HG03469 (cell line): ENCODE measurements at regions not wholly inside any gene's neighbourhood (a gene's known extent, or its start where the extent isn't known, plus 50 kb on each side); places are given as distances from the start of the nearest gene placed in this dataset.

ENCODE experiments used
- ATAC-seq: cut with Tn5 transposase; IDR thresholded peaks from one replicate; pipeline ENCODE4 v1.9.1; 2021; ENCODE audit warnings: mild to moderate bottlenecking, moderate library complexity, moderate number of reproducible peaks; ENCODE audit not compliant: unreplicated experiment

GRCh38 chr4:36704289-36704688 is 422.9 kb downstream of the DTHD1 start:
- no peak for ATAC-seq

DNA sequence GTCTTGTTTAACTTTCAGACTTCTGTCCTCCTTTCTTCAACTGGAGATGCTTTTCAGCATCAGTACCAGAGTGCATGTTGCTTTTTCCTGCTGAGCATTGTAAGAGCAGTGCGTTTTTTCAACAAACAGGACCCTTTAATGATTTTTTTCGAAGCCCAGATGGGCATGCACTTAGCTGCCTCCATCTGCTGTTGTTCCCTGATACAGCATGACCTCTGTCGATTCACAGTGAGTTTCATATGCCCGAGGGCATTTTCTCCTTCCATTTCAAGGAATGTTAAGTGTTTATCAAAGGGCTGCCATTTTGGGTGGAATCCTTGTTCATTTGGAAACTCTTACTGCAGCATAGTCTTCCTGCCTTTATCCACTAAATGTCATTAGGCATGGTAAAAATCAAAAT is 428.6 kb downstream of the DTHD1 start:
- no peak for ATAC-seq

GRCh38 chr4:36712013-36712412 is 430.6 kb downstream of the DTHD1 start:
- no peak for ATAC-seq

DNA sequence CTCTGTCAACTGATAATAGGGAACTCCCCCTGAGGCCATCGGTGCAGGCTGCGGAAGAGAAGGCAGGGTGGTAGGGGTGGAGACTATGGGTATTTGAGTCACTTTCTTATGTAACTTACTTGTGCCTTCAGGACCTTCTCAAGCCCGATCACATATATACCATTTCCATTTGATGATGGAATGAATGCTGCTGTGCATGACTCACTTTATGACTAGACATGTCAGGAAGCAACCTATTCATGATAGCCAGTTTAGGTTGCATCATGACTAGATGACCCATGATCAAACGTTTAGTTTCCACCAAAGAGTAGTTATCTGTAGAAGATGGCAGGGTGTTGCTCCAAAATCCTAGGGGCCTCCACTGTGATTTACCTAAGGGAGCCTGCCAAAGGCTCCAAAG is 435.5 kb downstream of the DTHD1 start:
- no peak for ATAC-seq

- ATAC-seq = no peak
Observed at GRCh38 chr4:36719425-36719824, 438.0 kb downstream of the DTHD1 start.

- no peak for ATAC-seq
Observed at GRCh38 chr4:36722986-36723385, 441.6 kb downstream of the DTHD1 start.

DNA sequence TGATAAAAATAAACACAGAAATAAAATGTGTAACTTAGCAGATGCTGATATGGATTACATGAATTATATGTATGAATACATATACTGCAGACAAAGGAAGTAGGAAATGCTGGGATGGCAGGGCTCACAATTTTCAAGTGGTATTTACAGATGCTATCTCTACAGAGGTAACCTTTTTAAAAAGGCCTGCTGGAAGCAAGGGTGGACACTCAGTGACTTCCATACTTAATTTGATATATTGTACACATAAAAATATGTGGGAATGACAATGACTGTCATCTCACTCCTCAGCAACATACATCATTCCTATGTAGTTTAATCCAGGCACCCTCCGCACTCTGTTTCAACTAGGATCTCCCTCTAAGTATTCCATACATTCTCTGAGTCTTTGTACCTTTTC is 452.9 kb downstream of the DTHD1 start:
- no peak for ATAC-seq

DNA sequence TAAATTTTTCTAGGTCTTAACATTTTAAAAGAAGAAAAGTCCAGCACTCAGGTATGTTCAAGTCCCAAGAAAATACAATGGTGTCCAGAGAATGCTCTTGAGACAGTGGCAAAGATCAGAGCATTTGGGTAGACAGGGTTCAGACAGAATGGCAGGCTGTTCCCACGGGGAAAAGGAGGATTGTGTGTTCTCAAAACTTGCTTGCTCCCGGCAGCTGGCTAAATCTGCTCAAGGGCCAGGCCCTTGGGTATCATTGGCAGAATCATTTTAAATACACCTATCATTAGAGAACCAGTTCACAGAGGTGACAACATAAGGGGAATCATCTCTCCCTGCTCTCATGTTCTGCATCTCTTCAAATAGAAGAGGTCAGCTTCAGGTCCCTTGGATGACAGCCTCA is 456.3 kb downstream of the DTHD1 start:
- ATAC-seq = no peak

- no peak for ATAC-seq
Observed at GRCh38 chr4:36740796-36741310, 459.4 kb downstream of the DTHD1 start.

- no peak for ATAC-seq
Observed at GRCh38 chr4:36747277-36748129, 466.1 kb downstream of the DTHD1 start.

- no peak for ATAC-seq
Observed at GRCh38 chr4:36753048-36753447, 471.6 kb downstream of the DTHD1 start.

GRCh38 chr4:36757580-36758311 is 476.3 kb downstream of the DTHD1 start:
- no peak for ATAC-seq

DNA sequence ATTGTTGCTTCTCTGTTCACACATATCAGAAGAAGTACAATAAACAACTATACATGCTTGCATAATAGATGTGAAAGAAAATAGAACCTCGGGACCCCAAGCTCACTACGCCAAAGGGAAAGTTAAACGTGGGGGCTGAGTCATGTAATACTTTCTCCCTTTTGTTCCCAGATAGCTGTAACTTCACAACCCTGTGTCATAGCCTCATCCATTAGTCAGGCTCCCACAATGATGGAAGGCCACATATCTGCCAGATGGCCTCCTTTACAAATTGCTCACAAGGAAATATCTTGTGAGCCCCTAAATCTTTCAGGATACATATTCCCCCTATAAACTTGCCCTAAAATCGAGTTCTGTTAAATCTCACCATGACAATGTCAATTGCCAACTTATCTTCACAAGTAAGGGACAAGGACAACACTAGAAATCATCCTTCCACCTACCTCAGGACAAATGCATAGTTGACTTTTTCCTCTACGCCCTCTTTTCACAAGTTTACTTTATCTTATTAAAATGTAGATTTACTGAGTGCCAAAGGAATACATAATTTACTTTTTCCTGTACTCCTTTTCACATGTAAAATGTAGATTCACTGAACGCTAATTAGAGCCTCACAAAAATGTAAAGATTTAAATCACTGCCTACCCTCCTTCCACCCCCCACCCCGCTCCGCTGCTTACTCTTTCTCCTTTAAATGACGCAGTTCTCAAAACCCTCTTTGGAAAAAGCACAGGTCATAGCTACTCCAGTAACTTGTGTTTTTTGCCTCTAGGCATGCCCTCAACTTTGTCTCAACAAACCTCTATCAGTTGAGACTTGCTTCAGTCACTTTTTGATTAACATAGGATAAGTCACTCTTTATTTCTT is 477.1 kb downstream of the DTHD1 start:
- ATAC-seq = no peak

DNA sequence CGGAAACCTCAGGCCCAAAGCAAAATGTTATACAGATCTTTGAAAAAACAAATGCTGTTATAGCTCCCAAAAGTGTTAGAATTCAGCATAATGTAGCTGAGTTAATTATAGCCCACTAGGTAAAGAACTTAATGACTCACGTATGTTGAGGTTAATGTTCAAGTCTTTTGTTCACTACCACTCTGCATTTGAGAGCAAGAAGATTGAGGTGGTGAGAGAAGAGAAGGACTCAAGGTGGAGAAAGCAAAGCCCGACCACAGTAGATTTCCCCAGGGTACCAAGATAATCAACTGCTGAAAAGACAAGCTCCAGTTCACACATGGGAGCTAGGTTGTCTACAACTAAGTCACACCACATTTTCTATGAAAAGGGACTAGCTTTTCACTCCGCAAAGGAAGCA is 480.2 kb downstream of the DTHD1 start:
- no peak for ATAC-seq

DNA sequence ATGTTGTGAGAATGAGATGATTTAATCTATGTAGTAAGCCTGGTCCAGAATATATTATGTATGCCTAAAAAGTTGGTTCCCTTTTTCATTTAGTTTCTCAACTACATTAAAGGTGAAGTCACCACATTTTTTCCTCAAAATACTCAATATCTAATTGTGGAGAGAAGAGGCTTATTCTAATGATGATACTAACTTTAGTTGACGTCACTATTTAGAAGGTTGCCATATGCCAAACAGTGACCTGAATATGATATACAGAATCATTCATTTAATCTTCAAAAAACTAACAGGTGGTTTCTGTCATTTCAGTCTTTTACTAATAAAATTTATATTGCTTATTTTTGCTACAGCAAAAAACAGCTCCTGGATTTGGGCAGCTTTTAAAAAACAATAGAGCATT is 480.7 kb upstream of the NWD2 start:
- ATAC-seq = no peak

- no peak for ATAC-seq
Observed at GRCh38 chr4:36767596-36767995, 476.9 kb upstream of the NWD2 start.

DNA sequence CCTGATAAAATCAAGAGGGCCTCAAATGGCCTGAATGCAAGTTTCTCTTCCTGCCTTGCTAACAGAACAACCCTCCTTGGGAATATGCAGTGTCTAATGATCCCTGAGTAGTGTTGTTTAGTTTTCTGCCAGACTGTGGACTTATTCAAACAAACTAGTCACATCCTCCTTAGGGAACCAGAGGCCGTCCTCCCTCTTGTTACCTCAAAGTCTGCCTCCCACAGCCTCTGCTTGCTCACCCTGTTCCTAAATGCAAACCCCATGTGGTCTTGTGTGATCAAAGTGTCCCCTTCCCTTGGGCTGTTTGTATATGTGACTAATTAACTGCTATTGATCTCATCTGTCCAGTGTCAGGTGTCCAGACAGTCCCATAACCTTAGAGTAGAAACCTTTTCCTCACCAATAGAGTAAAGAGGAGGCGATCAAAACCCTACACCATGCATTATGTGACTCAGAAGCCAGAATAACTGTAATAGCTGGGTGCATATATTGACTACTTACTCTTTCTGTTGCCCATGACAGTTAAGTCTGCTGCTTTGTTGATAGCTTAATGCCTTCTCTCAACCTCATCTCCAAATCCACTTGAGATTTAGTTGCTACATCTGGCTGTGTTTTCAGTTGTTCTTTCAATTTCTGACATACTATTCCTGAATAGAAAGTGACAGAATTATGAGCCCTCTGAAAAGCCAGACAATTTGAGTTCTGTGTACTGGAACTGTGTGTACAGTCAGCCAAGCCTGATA is 473.0 kb upstream of the NWD2 start:
- ATAC-seq = no peak

GRCh38 chr4:36772154-36772516 is 472.4 kb upstream of the NWD2 start:
- ATAC-seq = no peak

DNA sequence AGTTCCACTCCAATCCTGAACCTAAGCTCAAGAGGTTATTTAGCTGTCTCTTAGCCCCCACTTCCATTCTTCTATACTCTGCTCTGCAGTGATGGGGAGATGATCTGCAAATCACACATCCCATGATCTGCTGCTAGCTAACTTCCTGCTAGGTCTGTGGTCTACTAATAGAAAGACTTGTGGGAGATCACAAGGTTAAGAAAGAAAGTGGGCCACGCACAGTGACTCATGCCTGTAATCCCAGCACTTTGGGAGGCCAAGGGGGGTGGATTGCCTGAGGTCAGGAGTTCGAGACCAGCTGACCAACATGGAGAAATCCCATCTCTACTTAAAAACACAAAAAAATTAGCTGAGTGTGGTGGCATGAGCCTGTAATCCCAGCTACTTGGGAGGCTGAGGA is 471.1 kb upstream of the NWD2 start:
- peak; percentile 41 for ATAC-seq

DNA sequence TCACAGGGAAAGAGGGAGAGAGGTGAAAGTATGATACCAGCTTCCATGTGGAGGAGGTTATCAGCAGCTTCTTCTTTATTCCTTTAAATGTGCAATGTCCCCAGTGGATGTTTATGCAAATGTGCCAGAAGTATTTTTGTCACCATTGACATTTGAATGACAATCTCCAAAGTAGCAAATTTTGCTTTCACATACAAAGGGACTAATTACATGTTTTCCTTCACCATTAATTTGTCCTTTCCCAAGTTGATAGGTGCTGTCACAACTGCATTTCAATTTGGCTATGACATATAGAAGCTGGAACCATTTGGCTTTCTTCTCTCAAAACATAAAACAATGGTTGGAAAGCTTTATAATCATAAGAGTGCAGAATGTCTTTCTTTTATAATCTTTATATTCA is 469.0 kb upstream of the NWD2 start:
- ATAC-seq = no peak

DNA sequence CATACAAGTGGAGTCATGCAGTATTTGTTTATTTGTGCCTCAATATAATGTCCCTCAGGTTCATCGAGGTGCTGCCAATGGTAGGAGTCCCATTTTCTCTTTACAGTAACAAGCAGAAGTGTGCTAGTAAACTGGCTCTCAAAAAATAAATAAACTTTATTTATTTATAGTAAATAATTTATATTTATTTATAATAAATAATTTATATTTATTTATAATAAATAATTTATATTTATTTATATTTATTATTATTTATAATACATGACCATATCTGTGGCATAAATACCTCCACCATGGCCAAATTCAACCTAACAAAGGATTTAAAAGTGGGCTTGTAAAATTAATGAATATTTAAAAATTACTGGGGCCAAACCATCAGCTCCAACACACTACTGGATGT is 464.9 kb upstream of the NWD2 start:
- ATAC-seq = no peak
